ENCODE measurements at regions not wholly inside any gene's neighbourhood (a gene's known extent, or its start where the extent isn't known, plus 50 kb on each side); places are given as distances from the start of the nearest gene placed in this dataset.

DNA sequence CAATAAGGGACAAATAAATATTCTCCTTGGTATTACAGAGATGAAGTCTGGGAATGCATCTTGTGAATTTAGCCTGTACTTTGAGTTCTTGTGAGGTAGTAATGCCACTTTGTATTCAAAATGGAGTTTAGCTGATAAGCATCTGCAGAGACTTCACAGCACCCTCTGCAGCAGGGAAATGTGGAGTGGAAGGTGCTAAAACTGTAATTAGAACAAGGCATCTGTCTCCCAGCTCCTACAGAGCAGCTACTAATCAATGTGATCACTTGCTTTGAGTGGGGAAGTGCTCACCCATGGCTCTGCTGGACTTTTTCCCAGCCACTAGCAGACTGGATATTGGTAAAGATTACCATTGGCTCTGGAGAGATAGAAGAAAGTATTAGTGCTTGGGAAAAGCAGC lies 56.2 kb upstream of the TMEFF2 start:
- CTCF ChIA-PET = no interaction called here
- TF ChIP-seq NR3C1 (CRISPR knock-in tag; conservative IDR thresholded peaks at IDR 0.05; ENCODE audit: low read depth) (no peak), ZNF671 (CRISPR knock-in tag; IDR thresholded peaks at IDR 0.05) (no peak), CBFB (CRISPR knock-in tag; IDR thresholded peaks at IDR 0.05; ENCODE audit: low read depth) (no peak), PRRX2 (CRISPR knock-in tag; IDR thresholded peaks at IDR 0.05) (no peak), CREM (CRISPR knock-in tag; IDR thresholded peaks at IDR 0.05) (no peak), KAT7 (CRISPR knock-in tag; IDR thresholded peaks at IDR 0.05; ENCODE audit: borderline replicate concordance) (no peak), MYBL2 (CRISPR knock-in tag; IDR thresholded peaks at IDR 0.05) (no peak), ELF4 (CRISPR knock-in tag; IDR thresholded peaks at IDR 0.05; ENCODE audit: low read depth) (no peak)
- TF ChIP-seq, protein P1, sequence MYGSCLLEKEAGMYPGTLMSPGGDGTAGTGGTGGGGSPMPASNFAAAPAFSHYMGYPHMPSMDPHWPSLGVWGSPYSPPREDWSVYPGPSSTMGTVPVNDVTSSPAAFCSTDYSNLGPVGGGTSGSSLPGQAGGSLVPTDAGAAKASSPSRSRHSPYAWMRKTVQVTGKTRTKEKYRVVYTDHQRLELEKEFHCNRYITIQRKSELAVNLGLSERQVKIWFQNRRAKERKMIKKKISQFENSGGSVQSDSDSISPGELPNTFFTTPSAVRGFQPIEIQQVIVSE (CRISPR knock-in tag; IDR thresholded peaks at IDR 0.05; ENCODE audit: borderline replicate concordance) = no peak
- TF ChIP-seq, protein P2, sequence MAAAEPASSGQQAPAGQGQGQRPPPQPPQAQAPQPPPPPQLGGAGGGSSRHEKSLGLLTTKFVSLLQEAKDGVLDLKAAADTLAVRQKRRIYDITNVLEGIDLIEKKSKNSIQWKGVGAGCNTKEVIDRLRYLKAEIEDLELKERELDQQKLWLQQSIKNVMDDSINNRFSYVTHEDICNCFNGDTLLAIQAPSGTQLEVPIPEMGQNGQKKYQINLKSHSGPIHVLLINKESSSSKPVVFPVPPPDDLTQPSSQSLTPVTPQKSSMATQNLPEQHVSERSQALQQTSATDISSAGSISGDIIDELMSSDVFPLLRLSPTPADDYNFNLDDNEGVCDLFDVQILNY (CRISPR knock-in tag; IDR thresholded peaks at IDR 0.05) = no peak
- TF ChIP-seq, protein P3, sequence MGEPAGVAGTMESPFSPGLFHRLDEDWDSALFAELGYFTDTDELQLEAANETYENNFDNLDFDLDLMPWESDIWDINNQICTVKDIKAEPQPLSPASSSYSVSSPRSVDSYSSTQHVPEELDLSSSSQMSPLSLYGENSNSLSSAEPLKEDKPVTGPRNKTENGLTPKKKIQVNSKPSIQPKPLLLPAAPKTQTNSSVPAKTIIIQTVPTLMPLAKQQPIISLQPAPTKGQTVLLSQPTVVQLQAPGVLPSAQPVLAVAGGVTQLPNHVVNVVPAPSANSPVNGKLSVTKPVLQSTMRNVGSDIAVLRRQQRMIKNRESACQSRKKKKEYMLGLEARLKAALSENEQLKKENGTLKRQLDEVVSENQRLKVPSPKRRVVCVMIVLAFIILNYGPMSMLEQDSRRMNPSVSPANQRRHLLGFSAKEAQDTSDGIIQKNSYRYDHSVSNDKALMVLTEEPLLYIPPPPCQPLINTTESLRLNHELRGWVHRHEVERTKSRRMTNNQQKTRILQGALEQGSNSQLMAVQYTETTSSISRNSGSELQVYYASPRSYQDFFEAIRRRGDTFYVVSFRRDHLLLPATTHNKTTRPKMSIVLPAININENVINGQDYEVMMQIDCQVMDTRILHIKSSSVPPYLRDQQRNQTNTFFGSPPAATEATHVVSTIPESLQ (CRISPR knock-in tag; IDR thresholded peaks at IDR 0.05) = no peak
- TF ChIP-seq, protein P4, sequence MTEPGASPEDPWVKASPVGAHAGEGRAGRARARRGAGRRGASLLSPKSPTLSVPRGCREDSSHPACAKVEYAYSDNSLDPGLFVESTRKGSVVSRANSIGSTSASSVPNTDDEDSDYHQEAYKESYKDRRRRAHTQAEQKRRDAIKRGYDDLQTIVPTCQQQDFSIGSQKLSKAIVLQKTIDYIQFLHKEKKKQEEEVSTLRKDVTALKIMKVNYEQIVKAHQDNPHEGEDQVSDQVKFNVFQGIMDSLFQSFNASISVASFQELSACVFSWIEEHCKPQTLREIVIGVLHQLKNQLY (CRISPR knock-in tag; IDR thresholded peaks at IDR 0.05) = no peak
- H3K27ac Mint-ChIP-seq = no peak overlapping the region
- H3K36me3 Mint-ChIP-seq = no peaks in the 10 kb centered on the region
- POLR2A ChIA-PET = no interaction called here
- H3K9me3 Mint-ChIP-seq = no peaks in the 10 kb centered on the region
- no peak overlapping the region for H3K4me3 Mint-ChIP-seq
- ATAC-seq (no peak), DNase-seq (ENCODE audit: low spot score) (no peak)
- H3K4me1 Mint-ChIP-seq = no peaks in the 10 kb centered on the region
- no peaks in the 10 kb centered on the region for H3K27me3 Mint-ChIP-seq (ENCODE audit: low read depth)

DNA sequence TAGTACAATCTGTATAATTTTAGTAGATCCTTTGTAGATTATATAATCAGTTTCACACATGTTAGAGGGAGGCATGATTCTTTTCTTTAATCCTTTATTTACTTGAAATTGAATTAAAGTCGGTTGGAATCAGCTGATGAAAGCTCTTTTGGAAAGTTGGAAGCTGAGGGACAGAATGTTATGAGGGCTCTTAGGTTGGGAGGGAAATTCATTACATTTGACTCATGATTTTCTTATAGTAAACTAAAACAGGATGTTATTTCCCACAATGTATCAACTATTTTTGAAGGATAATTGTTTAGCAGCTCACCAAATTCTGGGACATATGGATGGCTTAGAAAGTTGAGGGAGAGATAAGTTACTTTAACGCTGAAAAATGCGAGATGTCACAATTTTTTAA lies 52.7 kb upstream of the TMEFF2 start:
- Mint-ChIP-seq H3K27me3 (ENCODE audit: low read depth) (no peaks in the 10 kb centered on the region), H3K4me3 (no peak overlapping the region), H3K36me3 (no peaks in the 10 kb centered on the region), H3K27ac (no peak overlapping the region), H3K9me3 (no peaks in the 10 kb centered on the region), H3K4me1 (no peaks in the 10 kb centered on the region)
- ChIA-PET POLR2A (no interaction called here), CTCF (no interaction called here)
- DNase-seq (ENCODE audit: low spot score) (no peak), ATAC-seq (no peak)
- TF ChIP-seq, protein P5, sequence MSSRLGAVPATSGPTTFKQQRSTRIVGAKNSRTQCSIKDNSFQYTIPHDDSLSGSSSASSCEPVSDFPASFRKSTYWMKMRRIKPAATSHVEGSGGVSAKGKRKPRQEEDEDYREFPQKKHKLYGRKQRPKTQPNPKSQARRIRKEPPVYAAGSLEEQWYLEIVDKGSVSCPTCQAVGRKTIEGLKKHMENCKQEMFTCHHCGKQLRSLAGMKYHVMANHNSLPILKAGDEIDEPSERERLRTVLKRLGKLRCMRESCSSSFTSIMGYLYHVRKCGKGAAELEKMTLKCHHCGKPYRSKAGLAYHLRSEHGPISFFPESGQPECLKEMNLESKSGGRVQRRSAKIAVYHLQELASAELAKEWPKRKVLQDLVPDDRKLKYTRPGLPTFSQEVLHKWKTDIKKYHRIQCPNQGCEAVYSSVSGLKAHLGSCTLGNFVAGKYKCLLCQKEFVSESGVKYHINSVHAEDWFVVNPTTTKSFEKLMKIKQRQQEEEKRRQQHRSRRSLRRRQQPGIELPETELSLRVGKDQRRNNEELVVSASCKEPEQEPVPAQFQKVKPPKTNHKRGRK (CRISPR knock-in tag; IDR thresholded peaks at IDR 0.05; ENCODE audit: borderline replicate concordance) = no peak
- TF ChIP-seq GABPB1 (CRISPR knock-in tag; IDR thresholded peaks at IDR 0.05) (no peak), KAT7 (CRISPR knock-in tag; IDR thresholded peaks at IDR 0.05; ENCODE audit: borderline replicate concordance) (no peak), ZNF121 (CRISPR knock-in tag; IDR thresholded peaks at IDR 0.05) (no peak), SMAD4 (CRISPR knock-in tag; IDR thresholded peaks at IDR 0.05) (no peak), HMGA2 (CRISPR knock-in tag; IDR thresholded peaks at IDR 0.05) (no peak), MXD4 (CRISPR knock-in tag; IDR thresholded peaks at IDR 0.05; ENCODE audit: borderline replicate concordance) (no peak), ZNF219 (CRISPR knock-in tag; IDR thresholded peaks at IDR 0.05; ENCODE audit: borderline replicate concordance) (no peak)
- TF ChIP-seq, protein P4 (CRISPR knock-in tag; IDR thresholded peaks at IDR 0.05) = no peak
- TF ChIP-seq, protein P6, sequence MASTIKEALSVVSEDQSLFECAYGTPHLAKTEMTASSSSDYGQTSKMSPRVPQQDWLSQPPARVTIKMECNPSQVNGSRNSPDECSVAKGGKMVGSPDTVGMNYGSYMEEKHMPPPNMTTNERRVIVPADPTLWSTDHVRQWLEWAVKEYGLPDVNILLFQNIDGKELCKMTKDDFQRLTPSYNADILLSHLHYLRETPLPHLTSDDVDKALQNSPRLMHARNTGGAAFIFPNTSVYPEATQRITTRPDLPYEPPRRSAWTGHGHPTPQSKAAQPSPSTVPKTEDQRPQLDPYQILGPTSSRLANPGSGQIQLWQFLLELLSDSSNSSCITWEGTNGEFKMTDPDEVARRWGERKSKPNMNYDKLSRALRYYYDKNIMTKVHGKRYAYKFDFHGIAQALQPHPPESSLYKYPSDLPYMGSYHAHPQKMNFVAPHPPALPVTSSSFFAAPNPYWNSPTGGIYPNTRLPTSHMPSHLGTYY (CRISPR knock-in tag; IDR thresholded peaks at IDR 0.05) = no peak
- TF ChIP-seq, protein P7, sequence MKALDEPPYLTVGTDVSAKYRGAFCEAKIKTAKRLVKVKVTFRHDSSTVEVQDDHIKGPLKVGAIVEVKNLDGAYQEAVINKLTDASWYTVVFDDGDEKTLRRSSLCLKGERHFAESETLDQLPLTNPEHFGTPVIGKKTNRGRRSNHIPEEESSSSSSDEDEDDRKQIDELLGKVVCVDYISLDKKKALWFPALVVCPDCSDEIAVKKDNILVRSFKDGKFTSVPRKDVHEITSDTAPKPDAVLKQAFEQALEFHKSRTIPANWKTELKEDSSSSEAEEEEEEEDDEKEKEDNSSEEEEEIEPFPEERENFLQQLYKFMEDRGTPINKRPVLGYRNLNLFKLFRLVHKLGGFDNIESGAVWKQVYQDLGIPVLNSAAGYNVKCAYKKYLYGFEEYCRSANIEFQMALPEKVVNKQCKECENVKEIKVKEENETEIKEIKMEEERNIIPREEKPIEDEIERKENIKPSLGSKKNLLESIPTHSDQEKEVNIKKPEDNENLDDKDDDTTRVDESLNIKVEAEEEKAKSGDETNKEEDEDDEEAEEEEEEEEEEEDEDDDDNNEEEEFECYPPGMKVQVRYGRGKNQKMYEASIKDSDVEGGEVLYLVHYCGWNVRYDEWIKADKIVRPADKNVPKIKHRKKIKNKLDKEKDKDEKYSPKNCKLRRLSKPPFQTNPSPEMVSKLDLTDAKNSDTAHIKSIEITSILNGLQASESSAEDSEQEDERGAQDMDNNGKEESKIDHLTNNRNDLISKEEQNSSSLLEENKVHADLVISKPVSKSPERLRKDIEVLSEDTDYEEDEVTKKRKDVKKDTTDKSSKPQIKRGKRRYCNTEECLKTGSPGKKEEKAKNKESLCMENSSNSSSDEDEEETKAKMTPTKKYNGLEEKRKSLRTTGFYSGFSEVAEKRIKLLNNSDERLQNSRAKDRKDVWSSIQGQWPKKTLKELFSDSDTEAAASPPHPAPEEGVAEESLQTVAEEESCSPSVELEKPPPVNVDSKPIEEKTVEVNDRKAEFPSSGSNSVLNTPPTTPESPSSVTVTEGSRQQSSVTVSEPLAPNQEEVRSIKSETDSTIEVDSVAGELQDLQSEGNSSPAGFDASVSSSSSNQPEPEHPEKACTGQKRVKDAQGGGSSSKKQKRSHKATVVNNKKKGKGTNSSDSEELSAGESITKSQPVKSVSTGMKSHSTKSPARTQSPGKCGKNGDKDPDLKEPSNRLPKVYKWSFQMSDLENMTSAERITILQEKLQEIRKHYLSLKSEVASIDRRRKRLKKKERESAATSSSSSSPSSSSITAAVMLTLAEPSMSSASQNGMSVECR (CRISPR knock-in tag; IDR thresholded peaks at IDR 0.05; ENCODE audit: borderline replicate concordance) = no peak

Measured in WTC11 (cell line).